SU-DHL-6 (cell line): ENCODE measurements at regions not wholly inside any gene's neighbourhood (a gene's known extent, or its start where the extent isn't known, plus 50 kb on each side); places are given as distances from the start of the nearest gene placed in this dataset.

Source experiments
- EZH2phosphoT487 ChIP-seq: fragments of 200-600 bp; sonication (generic), shearing (Covaris generic); conservative IDR thresholded peaks from 2 replicates; pipeline ENCODE4 v1.6.1; 2018; ENCODE audit warnings: mild to moderate bottlenecking, antibody characterized with exemption, low read length, moderate library complexity, mixed read lengths
- TF ChIP-seq, protein P1 (sequence below): fragments of 200-600 bp; sonication (generic); IDR thresholded peaks from one replicate; pipeline ENCODE4 v1.5.1; 2017; ENCODE audit warnings: antibody characterized with exemption, mild to moderate bottlenecking, low read length, moderate library complexity; ENCODE audit not compliant: insufficient read depth, poor library complexity, severe bottlenecking

DNA sequence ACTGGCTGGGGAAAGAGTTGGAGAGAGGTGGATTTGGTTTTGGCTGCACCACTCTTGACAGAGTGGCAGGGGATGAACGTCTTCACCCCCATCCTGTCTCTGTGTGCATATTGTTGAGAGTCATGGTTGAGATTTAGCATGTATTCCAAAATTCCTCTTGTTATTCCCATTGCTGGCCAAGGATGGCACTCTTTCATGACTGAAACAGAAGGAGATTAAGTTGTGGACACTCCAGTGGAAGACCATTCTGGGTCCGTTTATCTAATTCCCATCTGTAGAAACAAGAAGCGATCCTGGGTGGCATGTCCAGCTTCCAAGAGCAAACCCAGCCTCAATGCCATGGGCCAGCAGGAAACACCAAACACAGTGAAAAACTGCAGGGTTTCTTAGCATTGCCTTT is 469.0 kb upstream of the IGFBP3 start:
- TF ChIP-seq, protein P1, sequence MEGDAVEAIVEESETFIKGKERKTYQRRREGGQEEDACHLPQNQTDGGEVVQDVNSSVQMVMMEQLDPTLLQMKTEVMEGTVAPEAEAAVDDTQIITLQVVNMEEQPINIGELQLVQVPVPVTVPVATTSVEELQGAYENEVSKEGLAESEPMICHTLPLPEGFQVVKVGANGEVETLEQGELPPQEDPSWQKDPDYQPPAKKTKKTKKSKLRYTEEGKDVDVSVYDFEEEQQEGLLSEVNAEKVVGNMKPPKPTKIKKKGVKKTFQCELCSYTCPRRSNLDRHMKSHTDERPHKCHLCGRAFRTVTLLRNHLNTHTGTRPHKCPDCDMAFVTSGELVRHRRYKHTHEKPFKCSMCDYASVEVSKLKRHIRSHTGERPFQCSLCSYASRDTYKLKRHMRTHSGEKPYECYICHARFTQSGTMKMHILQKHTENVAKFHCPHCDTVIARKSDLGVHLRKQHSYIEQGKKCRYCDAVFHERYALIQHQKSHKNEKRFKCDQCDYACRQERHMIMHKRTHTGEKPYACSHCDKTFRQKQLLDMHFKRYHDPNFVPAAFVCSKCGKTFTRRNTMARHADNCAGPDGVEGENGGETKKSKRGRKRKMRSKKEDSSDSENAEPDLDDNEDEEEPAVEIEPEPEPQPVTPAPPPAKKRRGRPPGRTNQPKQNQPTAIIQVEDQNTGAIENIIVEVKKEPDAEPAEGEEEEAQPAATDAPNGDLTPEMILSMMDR: no peak
- no peak for TF ChIP-seq EZH2phosphoT487
